ENCODE measurements at regions not wholly inside any gene's neighbourhood (a gene's known extent, or its start where the extent isn't known, plus 50 kb on each side); places are given as distances from the start of the nearest gene placed in this dataset.

- Histone ChIP-seq H3K27ac (ENCODE audit: low read depth, low read length) (no peak overlapping the region), H2AFZ (ENCODE audit: low read length) (no peak overlapping the region), H3K4me1 (ENCODE audit: insufficient read depth, low read length) (no peaks in the 10 kb centered on the region), H3K27me3 (ENCODE audit: insufficient read depth, low read length) (no peaks in the 10 kb centered on the region), H3K4me3 (ENCODE audit: insufficient read depth, low read length) (no peak overlapping the region), H3K36me3 (ENCODE audit: insufficient read depth, low read length) (peaks cover 85% of the 10 kb centered on the region), H3K9me3 (ENCODE audit: low read depth, low read length) (no peaks in the 10 kb centered on the region), H3K79me2 (ENCODE audit: insufficient read depth, low read length) (peaks cover 12% of the 10 kb centered on the region), H4K20me1 (ENCODE audit: insufficient read depth, low read length) (peaks cover 9% of the 10 kb centered on the region), H3K4me2 (ENCODE audit: insufficient read depth, low read length) (no peak overlapping the region)
- peak; percentile 71 for DNase-seq (ENCODE audit: insufficient read length, low spot score, missing footprints)
- TF ChIP-seq CTCF (IDR thresholded peaks at IDR 0.05; ENCODE audit: extremely low read depth, low read depth, low read length), result no peak
Observed at GRCh38 chr14:101044741-101045140, 141.2 kb upstream of the RTL1 start.

- no peak for TF ChIP-seq CTCF (IDR thresholded peaks at IDR 0.05; ENCODE audit: extremely low read depth, low read depth, low read length)
- H3K4me3 ChIP-seq (ENCODE audit: insufficient read depth, low read length), result no peak overlapping the region
- H4K20me1 ChIP-seq (ENCODE audit: insufficient read depth, low read length), result peaks cover 9% of the 10 kb centered on the region
- no peak overlapping the region for H3K4me2 ChIP-seq (ENCODE audit: insufficient read depth, low read length)
- H3K9me3 ChIP-seq (ENCODE audit: low read depth, low read length), result no peaks in the 10 kb centered on the region
- peaks cover 87% of the 10 kb centered on the region for H3K36me3 ChIP-seq (ENCODE audit: insufficient read depth, low read length)
- no peak overlapping the region for H3K27ac ChIP-seq (ENCODE audit: low read depth, low read length)
- H3K4me1 ChIP-seq (ENCODE audit: insufficient read depth, low read length), result no peaks in the 10 kb centered on the region
- DNase-seq (ENCODE audit: insufficient read length, low spot score, missing footprints), result peak; percentile 52
- H2AFZ ChIP-seq (ENCODE audit: low read length), result no peak overlapping the region
- peaks cover 14% of the 10 kb centered on the region for H3K79me2 ChIP-seq (ENCODE audit: insufficient read depth, low read length)
- H3K27me3 ChIP-seq (ENCODE audit: insufficient read depth, low read length), result no peaks in the 10 kb centered on the region
Observed at GRCh38 chr14:101045511-101045910, 142.0 kb upstream of the RTL1 start.

- DNase-seq (ENCODE audit: insufficient read length, low spot score, missing footprints), result peak; percentile 30
- Histone ChIP-seq H4K20me1 (ENCODE audit: insufficient read depth, low read length) (peaks cover 7% of the 10 kb centered on the region), H3K36me3 (ENCODE audit: insufficient read depth, low read length) (peaks cover 85% of the 10 kb centered on the region), H3K27ac (ENCODE audit: low read depth, low read length) (no peak overlapping the region), H3K9me3 (ENCODE audit: low read depth, low read length) (no peaks in the 10 kb centered on the region), H3K79me2 (ENCODE audit: insufficient read depth, low read length) (peaks cover 14% of the 10 kb centered on the region), H2AFZ (ENCODE audit: low read length) (no peak overlapping the region), H3K27me3 (ENCODE audit: insufficient read depth, low read length) (no peaks in the 10 kb centered on the region), H3K4me3 (ENCODE audit: insufficient read depth, low read length) (no peak overlapping the region), H3K4me2 (ENCODE audit: insufficient read depth, low read length) (no peak overlapping the region), H3K4me1 (ENCODE audit: insufficient read depth, low read length) (no peaks in the 10 kb centered on the region)
- TF ChIP-seq CTCF (IDR thresholded peaks at IDR 0.05; ENCODE audit: extremely low read depth, low read depth, low read length), result no peak
Observed at GRCh38 chr14:101046071-101046470, 142.5 kb upstream of the RTL1 start.

GRCh38 chr14:101047326-101047725, 143.8 kb upstream of the RTL1 start:
- TF ChIP-seq CTCF (IDR thresholded peaks at IDR 0.05; ENCODE audit: extremely low read depth, low read depth, low read length), result no peak
- peaks cover 87% of the 10 kb centered on the region for H3K36me3 ChIP-seq (ENCODE audit: insufficient read depth, low read length)

More at GRCh38 chr14:101047326-101047725, 143.8 kb upstream of the RTL1 start:
- Histone ChIP-seq H3K9me3 (ENCODE audit: low read depth, low read length) (no peaks in the 10 kb centered on the region), H3K27ac (ENCODE audit: low read depth, low read length) (no peak overlapping the region), H3K79me2 (ENCODE audit: insufficient read depth, low read length) (peaks cover 18% of the 10 kb centered on the region), H4K20me1 (ENCODE audit: insufficient read depth, low read length) (peaks cover 4% of the 10 kb centered on the region), H3K27me3 (ENCODE audit: insufficient read depth, low read length) (no peaks in the 10 kb centered on the region), H3K4me2 (ENCODE audit: insufficient read depth, low read length) (no peak overlapping the region), H2AFZ (ENCODE audit: low read length) (no peak overlapping the region), H3K4me1 (ENCODE audit: insufficient read depth, low read length) (no peaks in the 10 kb centered on the region), H3K4me3 (ENCODE audit: insufficient read depth, low read length) (no peak overlapping the region)
- peak; percentile 69 for DNase-seq (ENCODE audit: insufficient read length, low spot score, missing footprints)
